Activated CD4-positive, alpha-beta memory T cell treated with anti-CD3 and anti-CD28 coated beads for 36 hours (primary cell): ENCODE measurements at regions not wholly inside any gene's neighbourhood (a gene's known extent, or its start where the extent isn't known, plus 50 kb on each side); places are given as distances from the start of the nearest gene placed in this dataset.
"Not testable (repeated sequence)": the region's sequence is repeated elsewhere in the genome, so short reads cannot be mapped to it uniquely, and the experiment has no call there.

ENCODE experiments used
- CTCF ChIA-PET: fragments of 350-600 bp; sonication (Branson Sonifier 250); formaldehyde crosslinking; loops from one replicate; lab custom pipeline; 2021; ENCODE audit warnings: antibody characterized with exemption, inconsistent platforms; lab: Charles Lee
- POLR2A ChIA-PET: fragments of 350-600 bp; sonication (Branson Sonifier 250); formaldehyde crosslinking; loops from one replicate; lab custom pipeline; 2021; ENCODE audit warnings: antibody characterized with exemption; lab: Charles Lee
- DNase-seq: peaks from one replicate; pipeline ENCODE4 v3.0.0-alpha.2; 2020
- H3K27ac Mint-ChIP-seq: one replicate; pipeline ENCODE4 v1.8.0; 2021; ENCODE audit warnings: mixed read lengths
- H3K27me3 Mint-ChIP-seq: one replicate; pipeline ENCODE4 v1.8.0; 2021; ENCODE audit warnings: mixed read lengths
- H3K36me3 Mint-ChIP-seq: one replicate; pipeline ENCODE4 v1.8.0; 2021; ENCODE audit warnings: mixed read lengths
- H3K4me1 Mint-ChIP-seq: one replicate; pipeline ENCODE4 v1.8.0; 2021; ENCODE audit warnings: low read depth, mixed read lengths
- H3K4me3 Mint-ChIP-seq: one replicate; pipeline ENCODE4 v1.8.0; 2021; ENCODE audit warnings: mild to moderate bottlenecking, mixed read lengths
- H3K9me3 Mint-ChIP-seq: one replicate; pipeline ENCODE4 v1.8.0; 2021; ENCODE audit warnings: mixed read lengths
- intact Hi-C: fragments of 100-400 bp; cut with micrococcal nuclease; formaldehyde crosslinking; loops from one replicate; pipeline ENCODE4 v1.15.1; 2023

DNA sequence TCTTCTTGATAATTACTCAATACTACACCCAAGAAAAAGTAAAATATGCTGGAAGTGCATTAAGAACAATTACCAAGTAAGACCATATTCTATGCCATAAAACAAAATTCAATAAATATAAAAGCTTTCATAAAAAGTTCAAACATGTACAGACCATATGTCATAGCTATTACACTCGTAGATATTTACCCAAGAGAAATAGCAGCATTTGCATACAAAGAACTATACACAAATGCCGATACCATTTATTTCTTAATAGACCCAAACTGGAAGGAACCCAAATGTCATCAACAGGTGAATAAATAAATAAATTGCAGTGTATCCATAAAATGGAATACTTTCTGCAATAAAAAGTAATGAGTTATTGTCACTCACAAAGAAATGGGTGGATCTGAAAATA lies 78.3 kb upstream of the SLC16A7 start:
- Mint-ChIP-seq H3K27me3 (no peaks in the 10 kb centered on the region), H3K27ac (no peak overlapping the region), H3K4me1 (peaks cover 8% of the 10 kb centered on the region), H3K4me3 (no peak overlapping the region), H3K36me3 (no peaks in the 10 kb centered on the region), H3K9me3 (no peaks in the 10 kb centered on the region)
- POLR2A ChIA-PET: no interaction called here
- DNase-seq: no peak
- CTCF ChIA-PET: no interaction called here
- intact Hi-C loops: no loop called here

DNA sequence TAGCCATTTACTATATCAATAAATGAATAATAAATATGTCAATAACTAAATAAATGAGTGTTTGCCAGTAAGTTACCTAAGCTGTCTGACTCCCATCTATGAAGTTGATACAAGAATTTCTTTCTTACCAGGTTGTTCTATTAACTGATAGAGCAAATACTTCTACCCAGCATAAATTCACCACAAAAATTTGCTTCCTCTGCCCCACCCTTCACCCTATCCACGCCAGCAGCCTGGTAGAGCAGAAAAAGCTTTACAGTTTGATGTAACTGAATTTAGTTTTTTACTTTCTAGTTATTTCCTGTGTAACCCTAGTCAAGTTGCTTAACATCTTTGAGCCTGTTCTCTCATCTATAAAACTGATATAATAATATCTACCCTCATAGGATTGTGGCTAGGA lies 94.9 kb upstream of the SLC16A7 start:
- CTCF ChIA-PET: no interaction called here
- Mint-ChIP-seq H3K4me3 (no peak overlapping the region), H3K4me1 (peaks cover 13% of the 10 kb centered on the region), H3K9me3 (no peaks in the 10 kb centered on the region), H3K27ac (no peak overlapping the region), H3K27me3 (no peaks in the 10 kb centered on the region), H3K36me3 (no peaks in the 10 kb centered on the region)
- intact Hi-C loops: no loop called here
- no peak for DNase-seq
- POLR2A ChIA-PET: no interaction called here

DNA sequence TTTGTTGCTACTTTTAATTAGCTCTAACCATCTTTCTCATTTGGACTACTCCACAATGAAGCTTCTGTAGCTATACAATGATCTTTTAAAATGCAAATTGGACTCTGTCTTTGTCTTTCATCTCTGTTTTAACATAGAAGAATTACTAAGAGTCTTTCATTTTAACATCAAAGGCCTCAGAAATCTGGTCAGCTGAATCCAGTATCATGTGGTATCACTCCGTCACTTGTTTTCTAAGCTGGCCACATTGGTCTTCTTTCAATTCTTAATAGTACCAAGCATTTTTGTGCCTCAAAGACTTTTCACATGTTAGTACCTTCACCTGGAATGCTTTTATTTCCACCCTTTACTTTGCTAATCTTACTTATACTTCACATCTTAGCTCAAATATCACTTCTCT lies 95.5 kb upstream of the SLC16A7 start:
- ChIA-PET CTCF (no interaction called here), POLR2A (no interaction called here)
- no peak overlapping the region for H3K27ac Mint-ChIP-seq
- DNase-seq: no peak
- peaks cover 13% of the 10 kb centered on the region for H3K4me1 Mint-ChIP-seq
- intact Hi-C loops: no loop called here
- H3K27me3 Mint-ChIP-seq: no peaks in the 10 kb centered on the region
- H3K9me3 Mint-ChIP-seq: no peaks in the 10 kb centered on the region
- H3K36me3 Mint-ChIP-seq: no peaks in the 10 kb centered on the region
- H3K4me3 Mint-ChIP-seq: no peak overlapping the region

DNA sequence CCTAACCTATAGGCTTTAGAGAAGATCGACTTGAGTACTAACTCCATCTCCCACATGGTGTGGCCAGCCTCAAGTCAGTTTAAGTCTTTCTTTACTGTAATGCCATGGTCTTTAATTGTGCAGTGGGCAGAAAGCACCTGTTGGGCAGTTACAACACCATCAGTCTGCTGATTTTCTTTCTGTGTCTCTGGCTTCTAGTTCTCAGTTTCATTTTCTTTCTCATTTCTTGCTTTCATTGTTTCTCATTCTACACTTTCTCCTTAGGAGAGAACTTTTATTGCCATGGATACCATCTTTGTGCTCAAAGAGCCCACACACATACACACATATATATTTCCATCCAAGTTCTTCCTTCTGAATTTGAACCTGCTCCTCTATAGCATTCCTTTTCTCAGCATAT lies 96.1 kb upstream of the SLC16A7 start:
- POLR2A ChIA-PET: no interaction called here
- Mint-ChIP-seq H3K36me3 (no peaks in the 10 kb centered on the region), H3K4me1 (peaks cover 13% of the 10 kb centered on the region), H3K27me3 (no peaks in the 10 kb centered on the region), H3K9me3 (no peaks in the 10 kb centered on the region), H3K27ac (no peak overlapping the region), H3K4me3 (no peak overlapping the region)
- CTCF ChIA-PET: no interaction called here
- DNase-seq: no peak
- intact Hi-C loops: no loop called here

DNA sequence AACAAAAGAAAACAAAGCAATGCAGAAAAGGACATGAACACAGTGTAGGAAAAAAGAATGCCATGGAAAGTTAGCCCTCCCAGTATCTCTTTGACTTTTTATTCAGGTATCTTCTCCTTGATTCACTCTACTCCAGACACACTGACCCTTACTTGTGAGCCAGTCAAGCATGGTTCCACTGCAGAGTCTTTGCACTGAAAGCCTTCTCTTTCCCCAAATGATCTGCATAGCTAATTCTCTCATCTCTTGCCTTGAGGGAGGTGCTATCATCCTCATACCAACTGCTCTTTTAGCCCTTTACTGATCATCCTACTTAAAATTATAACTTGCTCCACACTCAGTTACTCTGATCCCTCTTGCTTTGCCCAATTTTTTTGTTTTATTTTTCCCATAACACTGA lies 101.2 kb upstream of the SLC16A7 start:
- Mint-ChIP-seq H3K27ac (no peak overlapping the region), H3K4me3 (no peak overlapping the region), H3K4me1 (peaks cover 2% of the 10 kb centered on the region), H3K27me3 (no peaks in the 10 kb centered on the region), H3K36me3 (no peaks in the 10 kb centered on the region), H3K9me3 (no peaks in the 10 kb centered on the region)
- no peak for DNase-seq
- POLR2A ChIA-PET: no interaction called here
- CTCF ChIA-PET: interaction anchor here (1.4 kb wide), 1 partner anchor 340 kb away, joined by 3 read pairs; no protein-coding TSS in a partner anchor
- intact Hi-C loops: no loop called here

DNA sequence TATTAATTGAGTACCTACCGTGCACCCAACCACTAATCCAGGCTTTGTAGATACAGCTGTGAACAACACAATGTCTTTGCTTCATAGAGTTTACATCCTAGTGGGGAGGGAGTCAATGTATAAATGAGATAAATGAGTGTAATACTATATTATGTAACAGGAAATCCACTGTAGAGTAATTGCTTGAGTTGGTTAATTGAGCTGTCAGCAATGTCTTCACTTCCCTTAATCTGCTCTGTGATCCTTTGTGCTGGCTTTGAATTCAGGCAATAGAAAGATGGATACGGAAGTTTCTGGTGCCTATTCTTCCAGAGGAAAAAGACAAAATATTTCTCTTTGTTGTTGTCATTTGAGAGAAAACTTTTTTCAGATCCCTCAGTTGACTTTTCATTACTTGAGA lies 104.0 kb upstream of the SLC16A7 start:
- H3K27me3 Mint-ChIP-seq: no peaks in the 10 kb centered on the region
- CTCF ChIA-PET: no interaction called here
- POLR2A ChIA-PET: no interaction called here

DNA sequence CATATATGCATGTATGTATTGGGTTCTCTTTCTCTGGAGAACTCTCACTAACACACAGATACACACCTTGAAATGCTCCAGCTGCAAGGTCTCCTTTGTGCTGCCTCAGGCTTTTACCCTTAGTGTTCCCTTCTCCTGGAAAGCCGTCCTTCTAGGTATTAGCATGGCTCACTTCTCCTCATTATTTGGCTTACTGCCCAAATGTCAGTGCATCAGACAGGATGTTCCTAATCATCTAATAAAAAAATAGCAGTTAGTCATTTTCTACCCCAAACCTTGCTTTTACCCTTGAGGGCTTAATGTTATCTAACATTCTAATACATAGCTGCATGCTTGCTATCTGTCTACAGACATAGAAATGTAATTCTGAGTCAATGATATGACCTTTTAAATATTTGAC lies 109.0 kb upstream of the SLC16A7 start:
- POLR2A ChIA-PET: no interaction called here
- no peak overlapping the region for H3K4me3 Mint-ChIP-seq
- peaks cover 2% of the 10 kb centered on the region for H3K9me3 Mint-ChIP-seq
- DNase-seq: no peak
- no peaks in the 10 kb centered on the region for H3K4me1 Mint-ChIP-seq
- no peaks in the 10 kb centered on the region for H3K27me3 Mint-ChIP-seq
- no peak overlapping the region for H3K27ac Mint-ChIP-seq
- intact Hi-C loops: no loop called here
- no peaks in the 10 kb centered on the region for H3K36me3 Mint-ChIP-seq
- CTCF ChIA-PET: no interaction called here

More for the DNA sequence above, 104.0 kb upstream of the SLC16A7 start:
- intact Hi-C loops: no loop called here
- DNase-seq: no peak
- Mint-ChIP-seq H3K27ac (no peak overlapping the region), H3K36me3 (no peaks in the 10 kb centered on the region), H3K9me3 (no peaks in the 10 kb centered on the region), H3K4me1 (no peaks in the 10 kb centered on the region), H3K4me3 (no peak overlapping the region)

DNA sequence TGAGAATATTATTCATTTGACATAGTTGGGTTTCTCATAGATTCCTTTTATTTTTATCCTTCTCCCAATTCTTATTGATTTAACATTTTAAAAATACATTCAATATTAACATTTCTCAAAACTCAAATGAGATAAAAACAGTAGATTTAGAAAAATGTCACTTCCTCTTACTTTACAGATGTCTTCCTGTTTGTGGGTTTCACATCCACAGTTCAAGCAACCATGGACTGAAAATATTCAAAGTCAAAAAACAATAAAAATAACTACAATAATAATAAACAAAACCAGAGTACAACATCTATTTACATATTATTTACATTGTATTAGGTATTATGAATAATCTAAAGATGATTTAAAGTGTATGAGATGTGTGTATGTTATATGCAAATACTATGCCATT lies 111.3 kb upstream of the SLC16A7 start:
- ChIA-PET CTCF (no interaction called here), POLR2A (no interaction called here)
- Mint-ChIP-seq H3K9me3 (peaks cover 2% of the 10 kb centered on the region), H3K4me1 (no peaks in the 10 kb centered on the region), H3K27ac (no peak overlapping the region), H3K4me3 (no peak overlapping the region), H3K27me3 (no peaks in the 10 kb centered on the region), H3K36me3 (no peaks in the 10 kb centered on the region)
- intact Hi-C loops: no loop called here
- DNase-seq: no peak

DNA sequence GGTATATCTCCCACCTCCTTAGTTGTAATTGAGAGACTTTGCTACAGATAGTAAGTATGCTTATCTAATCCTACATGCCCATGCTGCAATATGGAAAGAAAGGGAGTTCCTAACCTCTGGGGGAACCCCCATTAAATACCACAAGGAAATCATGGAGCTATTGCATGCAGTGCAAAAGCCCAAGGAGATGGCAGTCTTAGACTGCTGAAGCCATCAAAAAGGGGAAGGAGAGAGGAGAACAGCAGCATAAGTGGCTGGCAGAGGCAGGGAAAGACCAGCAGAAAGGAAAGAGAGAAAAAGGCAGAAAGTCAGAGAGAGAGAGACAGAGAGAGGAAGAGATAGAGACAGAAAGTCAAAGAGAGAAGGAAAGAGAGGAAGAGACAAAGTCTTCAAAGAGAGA lies 121.6 kb upstream of the SLC16A7 start:
- CTCF ChIA-PET, H3K9me3 Mint-ChIP-seq, POLR2A ChIA-PET, H3K36me3 Mint-ChIP-seq, H3K4me1 Mint-ChIP-seq, H3K4me3 Mint-ChIP-seq, intact Hi-C loops, H3K27ac Mint-ChIP-seq, DNase-seq: not testable (repeated sequence)
- peaks cover 10% of the 10 kb centered on the region for H3K27me3 Mint-ChIP-seq

DNA sequence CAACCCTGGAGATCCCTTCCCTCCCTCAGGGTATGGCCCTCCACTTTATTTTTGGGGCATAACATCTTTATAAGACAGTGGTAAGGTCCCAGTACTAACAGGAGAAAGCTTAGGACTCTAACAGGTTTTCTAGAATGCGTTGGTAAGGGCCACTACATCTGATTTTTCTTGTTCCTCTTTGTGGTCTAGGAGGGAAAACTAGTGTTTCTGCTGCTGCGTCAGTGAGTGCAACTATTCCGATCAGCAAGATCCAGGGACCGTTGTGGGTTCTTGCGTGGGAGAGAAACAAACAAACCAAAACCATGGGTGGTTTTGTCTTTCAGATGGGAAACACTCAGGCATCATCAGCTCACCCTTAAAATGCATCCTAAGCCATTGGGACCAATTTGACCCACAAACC lies 123.6 kb upstream of the SLC16A7 start:
- Mint-ChIP-seq H3K4me1 (no peaks in the 10 kb centered on the region), H3K27ac (no peak overlapping the region), H3K9me3 (peaks cover 4% of the 10 kb centered on the region), H3K4me3 (no peak overlapping the region), H3K27me3 (peaks cover 10% of the 10 kb centered on the region), H3K36me3 (no peaks in the 10 kb centered on the region)
- DNase-seq: no peak
- intact Hi-C loops: no loop called here
- ChIA-PET POLR2A (no interaction called here), CTCF (no interaction called here)

DNA sequence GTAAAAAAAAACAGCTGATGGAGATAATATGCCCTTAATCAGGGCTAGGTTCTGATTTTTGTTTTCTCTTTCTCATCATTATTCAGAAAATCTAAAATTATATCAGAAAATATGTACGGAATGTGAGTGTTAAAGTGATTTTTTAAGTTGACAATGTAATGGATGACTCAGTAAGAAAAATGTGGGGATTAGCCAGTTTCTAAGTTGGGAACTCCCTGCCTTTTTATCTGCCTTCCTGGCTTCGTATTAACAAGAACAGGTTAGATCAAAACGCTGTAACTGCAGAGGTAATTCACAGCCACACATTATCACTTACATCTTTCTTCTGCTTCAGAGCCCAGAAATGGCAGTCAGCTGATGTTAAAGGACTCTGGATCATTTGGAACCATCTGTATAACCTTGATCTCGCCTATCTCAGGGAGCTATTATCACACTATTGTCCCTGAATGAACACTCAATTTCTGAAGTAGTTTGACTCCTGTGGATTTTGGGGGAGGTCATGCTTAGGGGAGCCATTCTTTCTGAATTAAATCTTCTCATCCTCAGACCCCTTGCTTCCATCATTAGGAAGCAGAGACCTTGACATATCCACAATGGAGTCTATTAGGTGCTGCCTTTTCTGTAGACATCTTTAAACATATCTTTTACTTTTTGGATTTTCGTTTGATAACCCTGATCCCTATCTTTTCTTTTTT lies 135.7 kb upstream of the SLC16A7 start:
- intact Hi-C loops: no loop called here
- Mint-ChIP-seq H3K27ac (no peak overlapping the region), H3K9me3 (no peaks in the 10 kb centered on the region), H3K4me1 (no peaks in the 10 kb centered on the region), H3K4me3 (no peak overlapping the region), H3K36me3 (no peaks in the 10 kb centered on the region), H3K27me3 (peaks cover 1% of the 10 kb centered on the region)
- DNase-seq: no peak
- ChIA-PET CTCF (no interaction called here), POLR2A (no interaction called here)

DNA sequence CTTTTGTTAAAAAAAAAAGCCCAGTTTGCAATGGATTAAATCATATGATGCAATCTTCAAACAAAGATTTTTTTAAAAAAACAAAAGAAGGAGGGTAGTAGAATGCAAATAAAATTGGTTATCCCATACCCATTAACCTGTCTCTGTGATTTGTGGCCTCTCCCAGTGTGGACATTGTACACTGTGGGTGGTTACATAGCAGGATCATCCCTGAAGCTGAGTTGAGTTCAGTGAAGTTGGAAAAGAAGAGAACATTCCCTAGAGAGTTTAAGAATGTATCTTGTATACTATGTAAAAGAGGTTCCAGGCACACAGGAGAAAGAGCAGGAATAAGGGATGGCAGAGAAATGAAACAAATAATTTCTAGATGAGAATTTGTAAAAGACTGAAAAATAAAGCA lies 142.4 kb upstream of the SLC16A7 start:
- POLR2A ChIA-PET: no interaction called here
- Mint-ChIP-seq H3K36me3 (no peaks in the 10 kb centered on the region), H3K27me3 (no peaks in the 10 kb centered on the region), H3K4me1 (no peaks in the 10 kb centered on the region), H3K4me3 (no peak overlapping the region), H3K9me3 (peaks cover 3% of the 10 kb centered on the region), H3K27ac (no peak overlapping the region)
- intact Hi-C loops: no loop called here
- DNase-seq: no peak
- CTCF ChIA-PET: no interaction called here

DNA sequence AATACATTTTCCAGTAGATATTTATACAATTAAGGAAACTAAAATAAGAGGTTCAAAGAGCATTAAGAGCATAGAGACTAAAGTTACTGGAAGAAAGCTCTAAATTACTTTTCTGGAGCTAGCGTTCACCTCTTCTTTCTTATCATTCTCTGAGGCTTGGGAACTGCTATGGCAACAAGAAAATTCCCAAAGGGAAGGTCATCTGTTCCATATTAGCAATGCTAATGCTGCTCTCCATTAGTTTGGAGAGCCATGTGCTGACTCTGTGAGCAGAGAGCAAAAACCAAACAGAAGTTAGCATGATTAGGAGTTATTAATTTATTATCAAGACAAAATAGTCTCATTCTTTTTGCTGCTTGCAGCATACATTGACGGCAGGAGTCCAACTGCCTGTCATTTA lies 143.1 kb upstream of the SLC16A7 start:
- H3K27ac Mint-ChIP-seq: no peak overlapping the region
- no peaks in the 10 kb centered on the region for H3K36me3 Mint-ChIP-seq
- peaks cover 3% of the 10 kb centered on the region for H3K9me3 Mint-ChIP-seq
- no peak overlapping the region for H3K4me3 Mint-ChIP-seq
- ChIA-PET CTCF (no interaction called here), POLR2A (no interaction called here)
- no peaks in the 10 kb centered on the region for H3K27me3 Mint-ChIP-seq
- H3K4me1 Mint-ChIP-seq: no peaks in the 10 kb centered on the region
- DNase-seq: no peak
- intact Hi-C loops: no loop called here
